H1 (cell line): ENCODE measurements at regions not wholly inside any gene's neighbourhood (a gene's known extent, or its start where the extent isn't known, plus 50 kb on each side); places are given as distances from the start of the nearest gene placed in this dataset.

Source experiments
- CTCF ChIA-PET: fragments of 300-600 bp; sonication (Branson Sonifier 250); formaldehyde crosslinking; loops from one replicate; lab custom pipeline; 2021; ENCODE audit not compliant: partially characterized antibody; lab: Charles Lee
- POLR2A ChIA-PET: fragments of 300-600 bp; sonication (Branson Sonifier 250); formaldehyde crosslinking; loops from one replicate; lab custom pipeline; 2021; ENCODE audit warnings: inconsistent platforms; ENCODE audit not compliant: partially characterized antibody; lab: Charles Lee
- DNase-seq, 2 experiments: peaks; one replicate each; pipeline versions ENCODE4 v3.0.0 to v3.0.0-alpha.2; 2010 to 2022; ENCODE audit warnings: low spot score in 2 of 2, low read depth in 1 of 2, mixed read lengths in 1 of 2
- FAIRE-seq: peaks from 2 replicates; lab custom pipeline; 2011; peaks lifted over from hg19 to GRCh38; lab: Jason Lieb, UNC
- H2AFZ ChIP-seq: 2 replicates; pipeline ENCODE4 v1.8.1; 2012; ENCODE audit warnings: low read length, inconsistent platforms
- H2AK5ac ChIP-seq: 2 replicates; pipeline ENCODE4 v1.6.1; 2013; ENCODE audit warnings: low read depth, low read length
- H2BK120ac ChIP-seq: replicated peaks from 2 replicates; pipeline ENCODE3; 2013; ENCODE audit warnings: low read depth, low read length, inconsistent platforms
- H2BK12ac ChIP-seq: 2 replicates; pipeline ENCODE4 v1.6.1; 2013; ENCODE audit warnings: low read depth, low read length
- H2BK15ac ChIP-seq: 2 replicates; pipeline ENCODE4 v1.6.1; 2013; ENCODE audit warnings: low read length
- H2BK20ac ChIP-seq: 2 replicates; pipeline ENCODE4 v1.6.1; 2013; ENCODE audit warnings: low read length
- H2BK5ac ChIP-seq: 2 replicates; pipeline ENCODE4 v1.6.1; 2013; ENCODE audit warnings: low read depth, low read length
- H3K14ac ChIP-seq: 2 replicates; pipeline ENCODE4 v1.6.1; 2013; ENCODE audit warnings: inconsistent platforms; ENCODE audit not compliant: insufficient read length
- H3K18ac ChIP-seq: 2 replicates; pipeline ENCODE4 v1.6.1; 2013; ENCODE audit warnings: low read length; ENCODE audit errors: extremely low read depth
- H3K23ac ChIP-seq: 2 replicates; pipeline ENCODE4 v1.6.1; 2013; ENCODE audit warnings: inconsistent platforms; ENCODE audit not compliant: insufficient read length
- H3K23me2 ChIP-seq: 2 replicates; pipeline ENCODE4 v1.6.1; 2013; ENCODE audit warnings: low read depth, low read length
- H3K27ac ChIP-seq: 2 replicates; pipeline ENCODE4 v1.6.1; 2011; ENCODE audit warnings: low read depth, low read length, inconsistent platforms
- H3K27me3 ChIP-seq, 4 experiments: replicated peaks in 1 of 4; 1 replicate in 1 of 4; 2 replicates in 3 of 4; pipeline versions ENCODE4 v1.6.1 to v1.8.1; 2011 to 2013; ENCODE audit warnings: low read length in 3 of 4, mild to moderate bottlenecking in 3 of 4, inconsistent platforms in 2 of 4, mixed read lengths in 2 of 4, moderate library complexity in 1 of 4; ENCODE audit not compliant: control insufficient read depth in 3 of 4, insufficient read depth in 3 of 4; ENCODE audit errors: extremely low read depth in 1 of 4
- H3K36me3 ChIP-seq, 4 experiments: 2 replicates each; pipeline versions ENCODE4 v1.6.1 to v1.8.1; 2011 to 2013; ENCODE audit warnings: mild to moderate bottlenecking in 4 of 4, low read length in 3 of 4, moderate library complexity in 2 of 4, control low read depth in 1 of 4, inconsistent platforms in 1 of 4; ENCODE audit not compliant: insufficient read depth in 4 of 4, control insufficient read depth in 2 of 4
- H3K4ac ChIP-seq: replicated peaks from 2 replicates; pipeline ENCODE3; 2013; ENCODE audit warnings: low read length, low read depth, mixed read lengths, inconsistent platforms; ENCODE audit not compliant: insufficient read length
- H3K4me1 ChIP-seq, 4 experiments: replicated peaks in 1 of 4; 1 replicate in 1 of 4; 2 replicates in 3 of 4; pipeline versions ENCODE4 v1.6.1 to v1.8.1; 2011 to 2013; ENCODE audit warnings: low read length in 3 of 4, inconsistent platforms in 2 of 4, mixed read lengths in 1 of 4; ENCODE audit not compliant: insufficient read depth in 4 of 4, control insufficient read depth in 3 of 4
- H3K4me2 ChIP-seq, 2 experiments: 2 replicates each; pipeline versions ENCODE4 v1.6.1 to v1.8.1; 2011 to 2013; ENCODE audit warnings: low read depth in 2 of 2, low read length in 2 of 2, control low read depth in 1 of 2, inconsistent platforms in 1 of 2, mild to moderate bottlenecking in 1 of 2; ENCODE audit not compliant: insufficient read depth in 1 of 2
- H3K4me3 ChIP-seq, 4 experiments: fragments of 200-600, 300-600 bp in 1 of 4; sonication (generic), shearing (Covaris generic), sonication (Bioruptor Twin) in 1 of 4; 2 replicates each; pipeline versions ENCODE4 v1.5.1 to v1.8.1; 2011 to 2016; ENCODE audit warnings: low read length in 4 of 4, low read depth in 3 of 4, control low read depth in 2 of 4, inconsistent platforms in 2 of 4, mild to moderate bottlenecking in 2 of 4, mixed read lengths in 1 of 4, moderate library complexity in 1 of 4; ENCODE audit not compliant: insufficient read depth in 2 of 4; ENCODE audit errors: extremely low read depth in 1 of 4
- H3K56ac ChIP-seq: replicated peaks from 2 replicates; pipeline ENCODE3; 2013; ENCODE audit warnings: low read depth, mild to moderate bottlenecking, mixed read lengths, low read length, inconsistent platforms; ENCODE audit not compliant: insufficient read length
- H3K79me1 ChIP-seq: 2 replicates; pipeline ENCODE4 v1.6.1; 2013; ENCODE audit warnings: low read depth, low read length, control low read depth
- H3K79me2 ChIP-seq, 2 experiments: 2 replicates each; pipeline versions ENCODE4 v1.6.1 to v1.8.1; 2012 to 2013; ENCODE audit warnings: low read length in 2 of 2, mild to moderate bottlenecking in 2 of 2, inconsistent platforms in 1 of 2; ENCODE audit not compliant: insufficient read depth in 2 of 2, control insufficient read depth in 1 of 2
- H3K9ac ChIP-seq, 4 experiments: replicated peaks in 1 of 4; 1 replicate in 1 of 4; 2 replicates in 3 of 4; pipeline versions ENCODE4 v1.6.1 to v1.8.1; 2011 to 2013; ENCODE audit warnings: low read depth in 3 of 4, low read length in 3 of 4, control low read depth in 2 of 4, mild to moderate bottlenecking in 2 of 4, moderate library complexity in 2 of 4, inconsistent platforms in 1 of 4; ENCODE audit errors: extremely low read depth in 1 of 4
- H3K9me3 ChIP-seq, 2 experiments: 2 replicates each; pipeline versions ENCODE4 v1.6.1 to v1.8.1; 2012 to 2013; ENCODE audit warnings: mild to moderate bottlenecking in 2 of 2, moderate library complexity in 2 of 2, control low read depth in 1 of 2, inconsistent platforms in 1 of 2, low read depth in 1 of 2, low read length in 1 of 2, mixed read lengths in 1 of 2; ENCODE audit not compliant: insufficient read depth in 2 of 2
- H4K20me1 ChIP-seq, 2 experiments: replicated peaks in 1 of 2; 2 replicates each; pipeline versions ENCODE3 to v1.8.1; 2011 to 2013; ENCODE audit warnings: inconsistent platforms in 2 of 2, low read length in 2 of 2, mild to moderate bottlenecking in 1 of 2; ENCODE audit not compliant: insufficient read depth in 2 of 2, control insufficient read depth in 1 of 2
- H4K5ac ChIP-seq: 2 replicates; pipeline ENCODE4 v1.6.1; 2013; ENCODE audit warnings: low read length, low read depth, mixed read lengths, inconsistent platforms; ENCODE audit not compliant: insufficient read length
- H4K8ac ChIP-seq: 2 replicates; pipeline ENCODE4 v1.8.0; 2013; ENCODE audit warnings: mild to moderate bottlenecking, moderate library complexity, low read length, inconsistent platforms; ENCODE audit not compliant: insufficient read depth; ENCODE audit errors: extremely low read depth
- H4K91ac ChIP-seq: replicated peaks from 2 replicates; pipeline ENCODE3; 2013; ENCODE audit warnings: low read length, mixed read lengths, inconsistent platforms; ENCODE audit not compliant: insufficient read length
- CBX5 ChIP-seq: fragments of 300-800, 300-1000 bp; sonication (generic); IDR thresholded peaks from 2 replicates; pipeline ENCODE4 v1.7.1; 2016; ENCODE audit warnings: antibody characterized with exemption, low read length, low read depth
- CBX8 ChIP-seq: fragments of 300-800, 300-1000 bp; sonication (generic); IDR thresholded peaks from 2 replicates; pipeline ENCODE4 v1.7.1; 2016; ENCODE audit warnings: low read depth, low read length, borderline replicate concordance
- CHD2 ChIP-seq: IDR thresholded peaks from 2 replicates; pipeline ENCODE4 v1.6.1; 2012; ENCODE audit warnings: low read length, improper control_type of control experiment
- CTBP2 ChIP-seq: IDR thresholded peaks from 2 replicates; pipeline ENCODE4 v1.7.0; 2011; ENCODE audit warnings: borderline replicate concordance, mild to moderate bottlenecking, moderate library complexity, mixed read lengths, low read length; ENCODE audit not compliant: insufficient read depth, insufficient read length
- KDM5A ChIP-seq: fragments of 200-600 bp; IDR thresholded peaks from 2 replicates; pipeline ENCODE4 v1.7.1; 2012; ENCODE audit warnings: mild to moderate bottlenecking, low read length, inconsistent platforms, mixed read lengths
- NANOG ChIP-seq: IDR thresholded peaks from 2 replicates; pipeline ENCODE4 v1.6.1; 2011; ENCODE audit warnings: low read length, low read depth, mild to moderate bottlenecking, inconsistent platforms; ENCODE audit not compliant: insufficient read depth, poor library complexity, severe bottlenecking
- POU5F1 ChIP-seq: IDR thresholded peaks from 2 replicates; pipeline ENCODE4 v1.6.1; 2011; ENCODE audit warnings: low read depth, mild to moderate bottlenecking, low read length, moderate library complexity
- RAD21 ChIP-seq, 2 experiments: IDR thresholded peaks in 1 of 2; conservative IDR thresholded peaks in 1 of 2; 2 replicates each; pipeline ENCODE4 v1.6.1; 2011; ENCODE audit warnings: low read depth in 2 of 2, low read length in 2 of 2, improper control_type of control experiment in 1 of 2, inconsistent platforms in 1 of 2, mild to moderate bottlenecking in 1 of 2, moderate library complexity in 1 of 2
- RFX5 ChIP-seq: IDR thresholded peaks from 2 replicates; pipeline ENCODE4 v1.6.1; 2011; ENCODE audit warnings: low read depth, low read length, improper control_type of control experiment, borderline replicate concordance
- SIRT6 ChIP-seq: IDR thresholded peaks from one replicate; pipeline ENCODE4 v1.7.1; 2012; ENCODE audit warnings: low read length, inconsistent platforms
- SP4 ChIP-seq: IDR thresholded peaks from 2 replicates; pipeline ENCODE4 v1.6.1; 2012; ENCODE audit warnings: low read length, inconsistent platforms
- SUZ12 ChIP-seq: fragments of 200-600 bp; sonication (generic); IDR thresholded peaks from 2 replicates; pipeline ENCODE4 v1.6.1; 2012; ENCODE audit warnings: mild to moderate bottlenecking, inconsistent platforms, low read length, moderate library complexity, mixed read lengths
- TAF7 ChIP-seq: optimal IDR thresholded peaks from 2 replicates; pipeline ENCODE3; 2011; ENCODE audit warnings: low read depth, mild to moderate bottlenecking, inconsistent platforms, low read length, moderate library complexity, borderline replicate concordance
- TBP ChIP-seq: IDR thresholded peaks from 2 replicates; pipeline ENCODE4 v1.6.1; 2011; ENCODE audit warnings: low read depth, low read length, improper control_type of control experiment
- TEAD4 ChIP-seq: IDR thresholded peaks from 2 replicates; pipeline ENCODE4 v1.6.1; 2012; ENCODE audit warnings: low read depth, low read length, inconsistent platforms, mixed read lengths
- WGBS, 2 experiments: shearing (Covaris generic) in 1 of 2; methylation state at CpG; one replicate each; pipeline versions ENCODE4 v1.1.6 to v1.1.7; 2013 to 2015; ENCODE audit warnings: low lambda C conversion rate in 2 of 2, mixed read lengths in 2 of 2, inconsistent platforms in 1 of 2, low coverage in 1 of 2, missing lambda C conversion rate in 1 of 2; ENCODE audit not compliant: insufficient replicate concordance in 2 of 2, insufficient coverage in 1 of 2, insufficient read length in 1 of 2; ENCODE audit errors: extremely low coverage in 1 of 2, missing lambda C conversion rate in 1 of 2; 5-methylcytosine and 5-hydroxymethylcytosine counted together

GRCh38 chr16:85470873-85471272 lies 142.2 kb upstream of the GSE1 start:
- H2BK12ac ChIP-seq, result no peak overlapping the region
- no peaks in the 10 kb centered on the region for H3K9me3 ChIP-seq
- H4K91ac ChIP-seq, result no peak overlapping the region
- H3K27ac ChIP-seq, result no peak overlapping the region
- H4K5ac ChIP-seq, result no peak overlapping the region
- H4K20me1 ChIP-seq, result no peaks in the 10 kb centered on the region
- no peak overlapping the region for H3K14ac ChIP-seq
- no peak overlapping the region for H3K23ac ChIP-seq
- DNase-seq (no peak), FAIRE-seq (no peak)
- POLR2A ChIA-PET, result interaction anchor here (1.7 to 2.5 kb wide), 2 partner anchors 9 to 20 kb away, joined by 4 to 8 read pairs; no protein-coding TSS in a partner anchor
- H2BK5ac ChIP-seq, result no peak overlapping the region
- no peaks in the 10 kb centered on the region; the same call in 1 of the 2 replicates for H3K23me2 ChIP-seq
- no peak overlapping the region for H3K4me2 ChIP-seq
- CTCF ChIA-PET, result interaction anchor here (0.8 to 15.1 kb wide), 20 partner anchors 11 to 356 kb away, joined by 3 to 277 read pairs (median 5); no protein-coding TSS in a partner anchor
- H3K4me1 ChIP-seq, result peaks cover 4 to 23% (median 13%) of the 10 kb centered on the region in 4 experiments
- no peak overlapping the region for H2BK20ac ChIP-seq
- no peaks in the 10 kb centered on the region for H3K36me3 ChIP-seq
- no peak overlapping the region for H3K4ac ChIP-seq
- 90% methylated on average over 13 of the region's 13 CpGs; no CpG with 5 or more reads in 1 of the 2 experiments for WGBS, 2 experiments
- no peaks in the 10 kb centered on the region for H3K79me2 ChIP-seq
- no peak overlapping the region for H3K56ac ChIP-seq
- H3K4me3 ChIP-seq, result no peak overlapping the region
- no peak overlapping the region for H3K9ac ChIP-seq
- no peak overlapping the region for H2BK120ac ChIP-seq
- no peak overlapping the region; the same call in 1 of the 2 replicates for H4K8ac ChIP-seq
- H2BK15ac ChIP-seq, result no peak overlapping the region
- no peak overlapping the region for H2AK5ac ChIP-seq
- H3K27me3 ChIP-seq, result no peaks in the 10 kb centered on the region; a peak in 1 of 7 replicates
- no peak overlapping the region for H2AFZ ChIP-seq
- H3K79me1 ChIP-seq, result no peaks in the 10 kb centered on the region
- peak overlapping the region; percentile 28; the same call in 1 of the 2 replicates for H3K18ac ChIP-seq
- TF ChIP-seq SUZ12 (no peak), RAD21 (IDR thresholded peaks at IDR 0.05 in 1 of 2, conservative IDR thresholded peaks at IDR 0.05 in 1 of 2; ENCODE audit: low read depth in 2 of 2, low read length in 2 of 2) (no peak), TBP (no peak), CBX5 (no peak), NANOG (no peak), KDM5A (no peak), POU5F1 (no peak), CHD2 (no peak), CBX8 (no peak), SP4 (no peak), TEAD4 (no peak), SIRT6 (no peak), CTBP2 (no peak), RFX5 (no peak), TAF7 (no peak)
